Coronary artery (tissue), 2 donors: ENCODE measurements at regions not wholly inside any gene's neighbourhood (a gene's known extent, or its start where the extent isn't known, plus 50 kb on each side); places are given as distances from the start of the nearest gene placed in this dataset.
"Not testable (repeated sequence)": the region's sequence is repeated elsewhere in the genome, so short reads cannot be mapped to it uniquely, and the experiment has no call there.

Experiments used
- DNase-seq: peaks from one replicate; pipeline ENCODE4 v3.0.0-alpha.2; 2017; ENCODE audit warnings: low spot score
- H3K27ac ChIP-seq, 2 donors: fragments of 200-600 bp; sonication (generic); one replicate each; pipeline ENCODE4 v1.5.1; 2016 to 2019
- H3K4me3 ChIP-seq: fragments of 200-600 bp; sonication (generic); 2 replicates; pipeline ENCODE4 v1.5.1; 2016; ENCODE audit warnings: mild to moderate bottlenecking, moderate library complexity
- TF ChIP-seq, protein P1 (sequence below): fragments of 200-600 bp; sonication (generic); IDR thresholded peaks from one replicate; pipeline ENCODE4 v1.5.1; 2019; ENCODE audit warnings: antibody characterized with exemption

GRCh38 chr17:34082404-34082803 lies 172.7 kb upstream of the CCL2 start:
- TF ChIP-seq, protein P1, sequence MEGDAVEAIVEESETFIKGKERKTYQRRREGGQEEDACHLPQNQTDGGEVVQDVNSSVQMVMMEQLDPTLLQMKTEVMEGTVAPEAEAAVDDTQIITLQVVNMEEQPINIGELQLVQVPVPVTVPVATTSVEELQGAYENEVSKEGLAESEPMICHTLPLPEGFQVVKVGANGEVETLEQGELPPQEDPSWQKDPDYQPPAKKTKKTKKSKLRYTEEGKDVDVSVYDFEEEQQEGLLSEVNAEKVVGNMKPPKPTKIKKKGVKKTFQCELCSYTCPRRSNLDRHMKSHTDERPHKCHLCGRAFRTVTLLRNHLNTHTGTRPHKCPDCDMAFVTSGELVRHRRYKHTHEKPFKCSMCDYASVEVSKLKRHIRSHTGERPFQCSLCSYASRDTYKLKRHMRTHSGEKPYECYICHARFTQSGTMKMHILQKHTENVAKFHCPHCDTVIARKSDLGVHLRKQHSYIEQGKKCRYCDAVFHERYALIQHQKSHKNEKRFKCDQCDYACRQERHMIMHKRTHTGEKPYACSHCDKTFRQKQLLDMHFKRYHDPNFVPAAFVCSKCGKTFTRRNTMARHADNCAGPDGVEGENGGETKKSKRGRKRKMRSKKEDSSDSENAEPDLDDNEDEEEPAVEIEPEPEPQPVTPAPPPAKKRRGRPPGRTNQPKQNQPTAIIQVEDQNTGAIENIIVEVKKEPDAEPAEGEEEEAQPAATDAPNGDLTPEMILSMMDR: no peak
- Histone ChIP-seq H3K4me3 (no peak overlapping the region), H3K27ac (no peak overlapping the region)
- no peak for DNase-seq

GRCh38 chr17:34089042-34089441 lies 166.0 kb upstream of the CCL2 start:
- not testable (repeated sequence) for H3K27ac ChIP-seq, DNase-seq, H3K4me3 ChIP-seq

GRCh38 chr17:34090593-34090992 lies 164.5 kb upstream of the CCL2 start:
- TF ChIP-seq, protein P1: no peak
- Histone ChIP-seq H3K27ac (no peak overlapping the region), H3K4me3 (no peak overlapping the region)
- no peak for DNase-seq

- TF ChIP-seq, protein P1: no peak
- DNase-seq: no peak
- Histone ChIP-seq H3K4me3 (no peak overlapping the region), H3K27ac (no peak overlapping the region)
Observed at GRCh38 chr17:34091975-34092374, 163.1 kb upstream of the CCL2 start.

GRCh38 chr17:34095106-34095505 lies 160.0 kb upstream of the CCL2 start:
- Histone ChIP-seq H3K27ac (no peak overlapping the region), H3K4me3 (no peak overlapping the region)
- TF ChIP-seq, protein P1: no peak
- DNase-seq: no peak

- no peak for DNase-seq
- H3K4me3 ChIP-seq: no peak overlapping the region
- H3K27ac ChIP-seq: no peak overlapping the region
- TF ChIP-seq, protein P1: no peak
Observed at GRCh38 chr17:34098699-34099098, 156.4 kb upstream of the CCL2 start.

DNA sequence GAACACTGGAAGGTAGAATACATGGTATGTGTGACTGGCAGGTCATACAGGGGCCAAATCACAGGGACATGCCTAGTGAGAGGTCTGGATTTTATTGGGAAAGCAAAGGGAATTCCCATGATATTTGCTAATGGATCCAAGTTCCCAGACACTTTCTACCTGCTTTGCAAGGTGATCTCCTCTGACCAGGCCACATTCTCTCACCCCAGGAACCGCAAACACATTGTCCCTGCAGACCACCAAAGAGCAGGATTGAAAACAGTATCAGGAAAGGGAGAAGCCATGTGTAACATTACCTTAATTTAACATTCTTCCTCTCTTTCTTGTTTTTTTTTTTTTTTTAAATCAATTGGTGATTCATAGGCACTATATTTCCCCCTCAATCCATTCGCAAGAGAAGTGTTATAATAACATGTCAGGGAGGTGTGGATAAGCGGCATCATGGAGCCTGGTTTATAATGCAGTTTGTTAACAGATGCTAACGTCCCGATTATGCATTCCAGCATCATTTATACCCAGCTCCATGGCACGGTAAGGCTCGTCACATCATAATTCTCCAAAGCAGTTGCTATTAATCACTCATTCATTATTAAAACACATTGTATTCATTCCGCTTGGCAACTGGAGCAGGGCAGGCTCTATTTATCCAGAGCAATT lies 155.1 kb upstream of the CCL2 start:
- Histone ChIP-seq H3K4me3 (no peak overlapping the region), H3K27ac (no peak overlapping the region)
- no peak for DNase-seq
- TF ChIP-seq, protein P1: no peak
